ENCODE measurements at regions not wholly inside any gene's neighbourhood (a gene's known extent, or its start where the extent isn't known, plus 50 kb on each side); places are given as distances from the start of the nearest gene placed in this dataset.
A peak's percentile ranks its signal among the peaks of the same experiment; 100 is the strongest.

GRCh38 chr2:226031647-226032501, 632.4 kb downstream of the NYAP2 start (continued):
- TF ChIP-seq, protein P1, sequence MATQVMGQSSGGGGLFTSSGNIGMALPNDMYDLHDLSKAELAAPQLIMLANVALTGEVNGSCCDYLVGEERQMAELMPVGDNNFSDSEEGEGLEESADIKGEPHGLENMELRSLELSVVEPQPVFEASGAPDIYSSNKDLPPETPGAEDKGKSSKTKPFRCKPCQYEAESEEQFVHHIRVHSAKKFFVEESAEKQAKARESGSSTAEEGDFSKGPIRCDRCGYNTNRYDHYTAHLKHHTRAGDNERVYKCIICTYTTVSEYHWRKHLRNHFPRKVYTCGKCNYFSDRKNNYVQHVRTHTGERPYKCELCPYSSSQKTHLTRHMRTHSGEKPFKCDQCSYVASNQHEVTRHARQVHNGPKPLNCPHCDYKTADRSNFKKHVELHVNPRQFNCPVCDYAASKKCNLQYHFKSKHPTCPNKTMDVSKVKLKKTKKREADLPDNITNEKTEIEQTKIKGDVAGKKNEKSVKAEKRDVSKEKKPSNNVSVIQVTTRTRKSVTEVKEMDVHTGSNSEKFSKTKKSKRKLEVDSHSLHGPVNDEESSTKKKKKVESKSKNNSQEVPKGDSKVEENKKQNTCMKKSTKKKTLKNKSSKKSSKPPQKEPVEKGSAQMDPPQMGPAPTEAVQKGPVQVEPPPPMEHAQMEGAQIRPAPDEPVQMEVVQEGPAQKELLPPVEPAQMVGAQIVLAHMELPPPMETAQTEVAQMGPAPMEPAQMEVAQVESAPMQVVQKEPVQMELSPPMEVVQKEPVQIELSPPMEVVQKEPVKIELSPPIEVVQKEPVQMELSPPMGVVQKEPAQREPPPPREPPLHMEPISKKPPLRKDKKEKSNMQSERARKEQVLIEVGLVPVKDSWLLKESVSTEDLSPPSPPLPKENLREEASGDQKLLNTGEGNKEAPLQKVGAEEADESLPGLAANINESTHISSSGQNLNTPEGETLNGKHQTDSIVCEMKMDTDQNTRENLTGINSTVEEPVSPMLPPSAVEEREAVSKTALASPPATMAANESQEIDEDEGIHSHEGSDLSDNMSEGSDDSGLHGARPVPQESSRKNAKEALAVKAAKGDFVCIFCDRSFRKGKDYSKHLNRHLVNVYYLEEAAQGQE (IDR thresholded peaks at IDR 0.05; ENCODE audit: borderline replicate concordance in 1 of 2, low read depth in 1 of 2, low read length in 2 of 2), result peak in 1 of 2 experiments; percentile 51; a peak in 1 of 4 replicates
- 0 out of 2 replicates have a peak, but pooled peaks have one; percentile 26 for TF ChIP-seq KLF11 (CRISPR knock-in tag; IDR thresholded peaks at IDR 0.05)
- TF ChIP-seq MBD4 (IDR thresholded peaks at IDR 0.05; ENCODE audit: borderline replicate concordance, low read length), result peak; percentile 77; the same call in 1 of the 2 replicates
- TF ChIP-seq U2AF2 (IDR thresholded peaks at IDR 0.05; ENCODE audit: low read depth, low read length), result no peak
- 0 out of 2 replicates have a peak, but pooled peaks have one; percentile 20 for TF ChIP-seq ZNF232 (CRISPR knock-in tag; IDR thresholded peaks at IDR 0.05; ENCODE audit: borderline replicate concordance)
- TF ChIP-seq DRAP1 (CRISPR knock-in tag; IDR thresholded peaks at IDR 0.05), result peak; percentile 9; the same call in 1 of the 2 replicates
- 0 out of 2 replicates have a peak, but pooled peaks have one; percentile 22 for TF ChIP-seq FIP1L1 (IDR thresholded peaks at IDR 0.05; ENCODE audit: borderline replicate concordance, insufficient read depth, low read depth, low read length)
- TF ChIP-seq TAF15 (IDR thresholded peaks at IDR 0.05; ENCODE audit: low read depth, low read length, poor library complexity, severe bottlenecking), result no peak
- TF ChIP-seq ZNF280D (CRISPR knock-in tag; IDR thresholded peaks at IDR 0.05), result 0 out of 2 replicates have a peak, but pooled peaks have one; percentile 13
- TF ChIP-seq ATRX (CRISPR knock-in tag; IDR thresholded peaks at IDR 0.05; ENCODE audit: borderline replicate concordance), result no peak
